Right ventricle myocardium superior (tissue), 1 donor: ENCODE measurements at regions not wholly inside any gene's neighbourhood (a gene's known extent, or its start where the extent isn't known, plus 50 kb on each side); places are given as distances from the start of the nearest gene placed in this dataset.
"Not testable (repeated sequence)": the region's sequence is repeated elsewhere in the genome, so short reads cannot be mapped to it uniquely, and the experiment has no call there.

Experiments
- ATAC-seq: fragments of 200-7000 bp; cut with Tn5 transposase; one replicate; pipeline ENCODE4 v1.9.1; 2020; ENCODE audit warnings: mild to moderate bottlenecking; ENCODE audit not compliant: poor library complexity
- DNase-seq: peaks from one replicate; pipeline ENCODE4 v3.0.0-alpha.2; 2020
- intact Hi-C: fragments of 100-400 bp; cut with DNase I; formaldehyde crosslinking; loops from one replicate; pipeline ENCODE4 v1.11.2; 2022
- donor health status: DM: no; HTN: yes; CAD: no; lungs with severe emphysema.

- intact Hi-C loops: no loop called here
These were observed 175.4 kb upstream of the ZNF217 start for GRCh38 chr20:53769041-53769440.

GRCh38 chr20:53768329-53768728 is 174.7 kb upstream of the ZNF217 start:
- ATAC-seq (no peak), DNase-seq (no peak)
- intact Hi-C loops: no loop called here

More at GRCh38 chr20:53769041-53769440, 175.4 kb upstream of the ZNF217 start:
- DNase-seq (no peak), ATAC-seq (no peak)

GRCh38 chr20:53767206-53767930 is 173.7 kb upstream of the ZNF217 start:
- DNase-seq: no peak
- intact Hi-C loops: no loop called here
- no peak for ATAC-seq

- ATAC-seq (no peak), DNase-seq (no peak)
- intact Hi-C loops: no loop called here
These were observed 170.8 kb upstream of the ZNF217 start for GRCh38 chr20:53764415-53764800.

- intact Hi-C loops: no loop called here
- DNase-seq (no peak), ATAC-seq (no peak)
These were observed 170.2 kb upstream of the ZNF217 start for GRCh38 chr20:53763707-53764414.

- intact Hi-C loops: not testable (repeated sequence)
These were observed 168.8 kb upstream of the ZNF217 start for GRCh38 chr20:53762423-53762798.

DNA sequence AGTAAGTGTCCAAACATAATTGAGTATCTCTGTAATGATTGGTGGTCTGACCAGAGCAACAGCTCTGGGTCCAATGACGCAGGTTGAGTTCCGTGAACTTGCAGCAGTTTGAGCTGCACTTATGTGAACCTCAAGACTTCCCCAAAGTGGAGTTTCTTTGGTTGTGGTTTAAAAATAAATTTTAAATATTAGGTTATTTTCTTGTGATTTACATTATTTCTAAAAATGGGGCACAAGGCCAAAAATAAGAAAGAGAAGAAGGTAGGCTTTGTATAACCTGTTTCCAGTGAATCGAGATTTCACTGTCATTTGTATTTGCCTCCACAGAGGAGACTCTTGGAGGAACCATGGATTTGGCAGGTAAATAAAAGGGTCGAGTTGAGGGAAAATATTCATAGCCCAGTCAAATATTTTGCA is 166.4 kb upstream of the ZNF217 start:
- ATAC-seq (no peak), DNase-seq (no peak)
- intact Hi-C loops: no loop called here

More at GRCh38 chr20:53762423-53762798, 168.8 kb upstream of the ZNF217 start:
- ATAC-seq, DNase-seq: not testable (repeated sequence)

GRCh38 chr20:53757472-53757913 is 163.9 kb upstream of the ZNF217 start:
- DNase-seq (no peak), ATAC-seq (no peak)
- intact Hi-C loops: no loop called here

- DNase-seq (no peak), ATAC-seq (no peak)
- intact Hi-C loops: no loop called here
These were observed 162.3 kb upstream of the ZNF217 start for GRCh38 chr20:53755733-53756531.

- ATAC-seq: no peak
- intact Hi-C loops: no loop called here
- no peak for DNase-seq
These were observed 160.3 kb upstream of the ZNF217 start for GRCh38 chr20:53753880-53754459.

GRCh38 chr20:53752971-53753879 is 159.6 kb upstream of the ZNF217 start:
- DNase-seq (no peak), ATAC-seq (no peak)
- intact Hi-C loops: no loop called here

DNA sequence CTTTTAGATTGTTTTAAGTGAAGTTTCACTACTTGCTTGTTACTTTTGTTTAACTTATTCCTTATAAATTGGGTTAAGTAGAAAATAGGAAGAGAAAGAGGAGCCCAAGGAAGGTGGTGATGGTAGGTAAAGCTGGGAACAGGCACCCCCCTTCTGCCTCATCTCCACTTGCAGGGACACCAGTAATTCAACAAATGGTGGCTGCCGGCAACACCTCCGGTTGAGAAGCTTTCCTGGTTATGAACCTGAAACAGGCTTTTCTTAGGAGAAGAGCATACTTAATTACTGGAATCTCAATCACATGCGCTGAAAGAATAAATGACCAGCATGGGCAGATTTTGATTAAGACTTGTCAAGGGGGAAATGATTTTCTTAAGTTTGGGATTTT is 158.9 kb upstream of the ZNF217 start:
- ATAC-seq: no peak
- intact Hi-C loops: no loop called here
- no peak for DNase-seq

DNA sequence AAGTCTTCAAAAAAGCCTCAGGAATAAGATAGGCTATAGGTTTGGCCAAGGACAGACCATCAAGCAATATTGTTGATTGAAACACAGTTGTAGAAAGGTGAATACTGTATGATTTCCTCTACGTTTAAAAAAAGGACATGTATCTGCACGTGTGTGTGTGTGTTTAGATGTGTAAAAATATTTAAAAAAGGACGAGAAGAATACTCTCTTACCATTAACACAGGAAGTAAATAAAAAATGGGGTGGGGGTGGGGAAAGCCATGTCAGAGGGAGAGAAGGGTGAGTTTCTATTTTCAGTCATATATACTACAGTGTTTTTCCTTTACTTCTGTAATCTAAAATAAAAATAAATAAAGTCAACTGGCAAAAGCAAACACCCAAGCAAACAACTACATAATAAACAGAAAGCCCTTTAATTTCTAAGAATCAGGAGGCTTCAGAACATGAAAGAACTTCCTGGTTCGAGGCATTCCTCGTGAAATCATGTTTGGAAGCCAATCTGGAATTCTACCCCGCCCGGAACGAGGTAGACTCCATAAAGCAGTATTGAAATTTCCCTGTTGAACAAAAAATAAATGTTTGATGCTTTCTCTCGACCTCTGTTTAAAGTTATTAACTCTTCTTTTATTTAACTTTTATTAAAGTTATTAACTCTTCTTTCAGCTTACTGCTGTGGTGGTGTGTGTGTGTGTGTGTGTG is 158.1 kb upstream of the ZNF217 start:
- intact Hi-C loops: no loop called here
- no peak for ATAC-seq

GRCh38 chr20:53750827-53751619 is 157.4 kb upstream of the ZNF217 start:
- no peak for DNase-seq
- intact Hi-C loops: no loop called here
- ATAC-seq: peak; percentile 51

More for the DNA sequence above, 158.1 kb upstream of the ZNF217 start:
- DNase-seq: no peak

GRCh38 chr20:53749499-53749898 is 155.9 kb upstream of the ZNF217 start:
- ATAC-seq (no peak), DNase-seq (no peak)
- intact Hi-C loops: no loop called here

DNA sequence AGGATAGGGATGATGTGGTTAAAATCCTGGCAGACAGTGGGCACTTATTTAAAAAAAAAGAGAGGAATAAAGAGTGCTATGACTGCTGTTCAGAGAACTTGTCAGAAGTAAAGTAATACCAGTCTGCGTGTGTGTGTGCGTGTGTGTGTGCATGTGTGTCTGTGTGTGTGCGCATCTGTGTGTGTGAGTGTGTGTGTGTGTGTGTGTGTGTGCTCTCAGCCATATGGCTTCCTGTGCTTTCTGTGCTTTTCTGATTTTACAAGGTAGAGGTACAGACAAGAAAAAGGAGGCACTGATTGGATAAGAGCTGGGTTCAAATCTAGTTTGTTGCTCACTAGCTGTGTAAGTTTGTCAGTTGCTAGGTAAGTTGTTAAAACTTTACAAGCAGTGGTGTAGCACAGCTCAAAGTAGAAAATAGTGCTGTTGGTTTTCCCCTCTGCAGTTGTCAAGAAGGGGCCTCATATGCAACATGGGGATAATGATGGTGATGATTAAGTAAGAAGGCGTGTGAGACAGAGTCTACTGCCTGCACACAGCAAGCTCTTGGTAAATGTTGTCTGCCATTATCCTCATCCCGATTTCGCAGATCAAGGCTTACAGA is 155.3 kb upstream of the ZNF217 start:
- ATAC-seq: no peak
- no peak for DNase-seq
- intact Hi-C loops: no loop called here
